SK-N-SH treated with all-trans-retinoic acid at 6 μM for 48 hours (cell line): ENCODE measurements at regions not wholly inside any gene's neighbourhood (a gene's known extent, or its start where the extent isn't known, plus 50 kb on each side); places are given as distances from the start of the nearest gene placed in this dataset.

Source experiments
- ESRRG ChIP-seq: fragments of 250-450 bp; sonication (Bioruptor Pico); IDR thresholded peaks from 2 replicates; pipeline ENCODE4 v1.6.1; 2021; ENCODE audit warnings: mild to moderate bottlenecking
- ISL1 ChIP-seq: fragments of 250-450 bp; sonication (Bioruptor Pico); IDR thresholded peaks from 2 replicates; pipeline ENCODE4 v2.1.2; 2022; ENCODE audit warnings: mild to moderate bottlenecking, moderate library complexity
- OSR1 ChIP-seq: fragments of 250-450 bp; sonication (Bioruptor Pico); IDR thresholded peaks from 2 replicates; pipeline ENCODE4 v1.8.0; 2022; ENCODE audit warnings: moderate library complexity, mild to moderate bottlenecking, inconsistent platforms
- RARB ChIP-seq: fragments of 250-450 bp; sonication (Bioruptor Pico); IDR thresholded peaks from 2 replicates; pipeline ENCODE4 v1.8.0; 2021; ENCODE audit warnings: mild to moderate bottlenecking, moderate library complexity
- TOX ChIP-seq: fragments of 250-450 bp; sonication (Bioruptor Pico); IDR thresholded peaks from 2 replicates; pipeline ENCODE4 v1.8.0; 2021; ENCODE audit warnings: mild to moderate bottlenecking, moderate library complexity, borderline replicate concordance
- TF ChIP-seq, protein P1 (sequence below): fragments of 250-450 bp; sonication (Bioruptor Pico); IDR thresholded peaks from 2 replicates; pipeline ENCODE4 v1.8.0; 2020; ENCODE audit warnings: mild to moderate bottlenecking, moderate library complexity, borderline replicate concordance

DNA sequence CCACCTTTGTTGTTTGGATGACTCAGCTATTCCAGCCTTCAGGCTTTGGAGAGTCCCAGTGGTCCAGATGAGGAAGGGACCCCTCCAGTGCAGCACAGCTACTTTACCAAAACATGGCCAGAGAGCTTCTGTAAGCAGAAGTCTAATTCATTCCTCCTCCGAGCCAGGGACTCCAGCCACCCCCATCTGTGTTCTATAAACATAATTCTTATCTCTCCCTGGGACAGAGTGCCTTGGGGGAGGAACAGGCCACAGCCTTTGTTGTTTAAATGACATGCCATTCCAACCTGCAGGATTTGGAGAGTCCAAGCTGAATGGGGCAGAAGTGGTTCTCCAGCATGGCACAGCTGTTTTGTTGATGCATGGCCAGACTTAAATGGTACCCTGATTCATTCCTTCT lies 994.0 kb downstream of the TRHDE start:
- TF ChIP-seq RARB (CRISPR knock-in tag) (no peak), ISL1 (CRISPR knock-in tag) (no peak), TOX (no peak), OSR1 (CRISPR knock-in tag) (no peak), ESRRG (CRISPR knock-in tag) (no peak)
- TF ChIP-seq, protein P1, sequence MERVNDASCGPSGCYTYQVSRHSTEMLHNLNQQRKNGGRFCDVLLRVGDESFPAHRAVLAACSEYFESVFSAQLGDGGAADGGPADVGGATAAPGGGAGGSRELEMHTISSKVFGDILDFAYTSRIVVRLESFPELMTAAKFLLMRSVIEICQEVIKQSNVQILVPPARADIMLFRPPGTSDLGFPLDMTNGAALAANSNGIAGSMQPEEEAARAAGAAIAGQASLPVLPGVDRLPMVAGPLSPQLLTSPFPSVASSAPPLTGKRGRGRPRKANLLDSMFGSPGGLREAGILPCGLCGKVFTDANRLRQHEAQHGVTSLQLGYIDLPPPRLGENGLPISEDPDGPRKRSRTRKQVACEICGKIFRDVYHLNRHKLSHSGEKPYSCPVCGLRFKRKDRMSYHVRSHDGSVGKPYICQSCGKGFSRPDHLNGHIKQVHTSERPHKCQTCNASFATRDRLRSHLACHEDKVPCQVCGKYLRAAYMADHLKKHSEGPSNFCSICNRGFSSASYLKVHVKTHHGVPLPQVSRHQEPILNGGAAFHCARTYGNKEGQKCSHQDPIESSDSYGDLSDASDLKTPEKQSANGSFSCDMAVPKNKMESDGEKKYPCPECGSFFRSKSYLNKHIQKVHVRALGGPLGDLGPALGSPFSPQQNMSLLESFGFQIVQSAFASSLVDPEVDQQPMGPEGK (CRISPR knock-in tag): no peak
